CD4-positive, alpha-beta T cell treated with Interleukin-6 at 100 ng/mL for 8 hours (primary cell): ENCODE measurements at regions not wholly inside any gene's neighbourhood (a gene's known extent, or its start where the extent isn't known, plus 50 kb on each side); places are given as distances from the start of the nearest gene placed in this dataset.
"Not testable (repeated sequence)": the region's sequence is repeated elsewhere in the genome, so short reads cannot be mapped to it uniquely, and the experiment has no call there.

Source experiments
- DNase-seq: peaks from one replicate; pipeline ENCODE4 v3.0.0-alpha.2; 2020; ENCODE audit warnings: mixed read lengths, low spot score

- DNase-seq: no peak
Observed at GRCh38 chr6:157727629-157728182, 95.3 kb upstream of the SNX9 start.

- DNase-seq: no peak
Observed at GRCh38 chr6:157728183-157728881, 94.7 kb upstream of the SNX9 start.

GRCh38 chr6:157731221-157731620 is 91.8 kb upstream of the SNX9 start:
- DNase-seq: no peak

- no peak for DNase-seq
Observed at GRCh38 chr6:157732007-157732406, 91.0 kb upstream of the SNX9 start.

GRCh38 chr6:157732416-157733161 is 90.5 kb upstream of the SNX9 start:
- no peak for DNase-seq

GRCh38 chr6:157736555-157736954 is 86.5 kb upstream of the SNX9 start:
- DNase-seq: not testable (repeated sequence)

GRCh38 chr6:157741321-157741947 is 81.6 kb upstream of the SNX9 start:
- no peak for DNase-seq

GRCh38 chr6:157741948-157742556 is 81.0 kb upstream of the SNX9 start:
- no peak for DNase-seq

- DNase-seq: no peak
Observed at GRCh38 chr6:157744102-157744601, 78.9 kb upstream of the SNX9 start.

GRCh38 chr6:157746897-157747296 is 76.1 kb upstream of the SNX9 start:
- DNase-seq: no peak

GRCh38 chr6:157747370-157747769 is 75.7 kb upstream of the SNX9 start:
- no peak for DNase-seq

GRCh38 chr6:157748839-157749571 is 74.0 kb upstream of the SNX9 start:
- no peak for DNase-seq

GRCh38 chr6:157750973-157751372 is 72.1 kb upstream of the SNX9 start:
- not testable (repeated sequence) for DNase-seq

- no peak for DNase-seq
Observed at GRCh38 chr6:157751547-157752200, 71.4 kb upstream of the SNX9 start.

- DNase-seq: not testable (repeated sequence)
Observed at GRCh38 chr6:157752879-157753278, 70.2 kb upstream of the SNX9 start.

- no peak for DNase-seq
Observed at GRCh38 chr6:157753291-157753690, 69.8 kb upstream of the SNX9 start.

- DNase-seq: not testable (repeated sequence)
Observed at GRCh38 chr6:157753801-157754200, 69.2 kb upstream of the SNX9 start.

GRCh38 chr6:157754351-157754750 is 68.7 kb upstream of the SNX9 start:
- DNase-seq: no peak

GRCh38 chr6:157755032-157755745 is 67.9 kb upstream of the SNX9 start:
- DNase-seq: no peak

GRCh38 chr6:157755746-157756411 is 67.2 kb upstream of the SNX9 start:
- peak; percentile 39 for DNase-seq
